WERI-Rb-1 (cell line): ENCODE measurements at regions not wholly inside any gene's neighbourhood (a gene's known extent, or its start where the extent isn't known, plus 50 kb on each side); places are given as distances from the start of the nearest gene placed in this dataset.

Experiments used
- DNase-seq: peaks from one replicate; pipeline ENCODE4 v3.0.0-alpha.2; 2020
- H3K27ac ChIP-seq: fragments of 250-450 bp; sonication (Bioruptor Pico); 2 replicates; pipeline ENCODE4 v1.5.1; 2020; ENCODE audit warnings: mild to moderate bottlenecking, moderate library complexity
- H3K27me3 ChIP-seq: fragments of 250-450 bp; sonication (Bioruptor Pico); 2 replicates; pipeline ENCODE4 v1.5.1; 2021; ENCODE audit warnings: mild to moderate bottlenecking, low read depth, moderate library complexity; ENCODE audit not compliant: insufficient read depth, severe bottlenecking
- H3K36me3 ChIP-seq: fragments of 250-450 bp; sonication (Bioruptor Pico); 2 replicates; pipeline ENCODE4 v1.5.1; 2020; ENCODE audit warnings: mild to moderate bottlenecking, moderate library complexity
- H3K4me3 ChIP-seq: 2 replicates; pipeline ENCODE4 v1.5.1; 2011; ENCODE audit warnings: low read depth, mild to moderate bottlenecking, control low read depth, low read length
- H3K9me3 ChIP-seq: fragments of 250-450 bp; sonication (Bioruptor Pico); 2 replicates; pipeline ENCODE4 v1.5.1; 2021; ENCODE audit warnings: mild to moderate bottlenecking, moderate library complexity; ENCODE audit not compliant: severe bottlenecking
- CTCF ChIP-seq: IDR thresholded peaks from 2 replicates; pipeline ENCODE4 v1.5.1; 2011; ENCODE audit warnings: low read depth, mild to moderate bottlenecking, control low read depth, inconsistent platforms, low read length

GRCh38 chr2:128799730-128800129 lies 481.1 kb upstream of the HS6ST1 start:
- TF ChIP-seq CTCF, result no peak
- no peak overlapping the region for H3K4me3 ChIP-seq
- H3K9me3 ChIP-seq, result no peaks in the 10 kb centered on the region
- H3K36me3 ChIP-seq, result no peaks in the 10 kb centered on the region
- H3K27me3 ChIP-seq, result no peaks in the 10 kb centered on the region
- no peak overlapping the region for H3K27ac ChIP-seq
- no peak for DNase-seq

- no peak for TF ChIP-seq CTCF
- no peak for DNase-seq
- H3K27ac ChIP-seq, result no peak overlapping the region
Measured at GRCh38 chr2:128801576-128801975, 482.9 kb upstream of the HS6ST1 start.

GRCh38 chr2:128803222-128803621 lies 484.6 kb upstream of the HS6ST1 start:
- Histone ChIP-seq H3K36me3 (no peaks in the 10 kb centered on the region), H3K27me3 (no peaks in the 10 kb centered on the region), H3K4me3 (no peak overlapping the region), H3K27ac (no peak overlapping the region), H3K9me3 (no peaks in the 10 kb centered on the region)
- no peak for DNase-seq
- TF ChIP-seq CTCF, result no peak

More at GRCh38 chr2:128801576-128801975, 482.9 kb upstream of the HS6ST1 start:
- H3K9me3 ChIP-seq, result no peaks in the 10 kb centered on the region
- H3K36me3 ChIP-seq, result no peaks in the 10 kb centered on the region
- no peaks in the 10 kb centered on the region for H3K27me3 ChIP-seq
- H3K4me3 ChIP-seq, result no peak overlapping the region

GRCh38 chr2:128805237-128805636 lies 486.6 kb upstream of the HS6ST1 start:
- H3K36me3 ChIP-seq, result no peaks in the 10 kb centered on the region
- no peak overlapping the region for H3K4me3 ChIP-seq
- no peak for DNase-seq
- no peak overlapping the region for H3K27ac ChIP-seq
- no peaks in the 10 kb centered on the region for H3K9me3 ChIP-seq
- H3K27me3 ChIP-seq, result no peaks in the 10 kb centered on the region
- no peak for TF ChIP-seq CTCF

GRCh38 chr2:128805918-128806317 lies 487.2 kb upstream of the HS6ST1 start:
- Histone ChIP-seq H3K4me3 (no peak overlapping the region), H3K36me3 (no peaks in the 10 kb centered on the region), H3K27ac (no peak overlapping the region), H3K9me3 (no peaks in the 10 kb centered on the region), H3K27me3 (no peaks in the 10 kb centered on the region)
- TF ChIP-seq CTCF, result no peak
- no peak for DNase-seq

GRCh38 chr2:128807317-128807716 lies 488.6 kb upstream of the HS6ST1 start:
- no peaks in the 10 kb centered on the region for H3K36me3 ChIP-seq
- H3K27me3 ChIP-seq, result no peaks in the 10 kb centered on the region
- TF ChIP-seq CTCF, result no peak
- no peaks in the 10 kb centered on the region for H3K9me3 ChIP-seq
- DNase-seq, result no peak
- H3K27ac ChIP-seq, result no peak overlapping the region
- no peak overlapping the region for H3K4me3 ChIP-seq
